Body of pancreas (tissue), 4 donors: ENCODE measurements at regions not wholly inside any gene's neighbourhood (a gene's known extent, or its start where the extent isn't known, plus 50 kb on each side); places are given as distances from the start of the nearest gene placed in this dataset.

Source experiments
- POLR2A ChIP-seq, 3 donors: fragments of 450-650 bp; IDR thresholded peaks; one replicate each; pipeline ENCODE4 v1.6.1; 2016; ENCODE audit warnings: antibody characterized with exemption in 3 of 3, mild to moderate bottlenecking in 2 of 3
- TF ChIP-seq, protein P1 (sequence below), 7 experiments: fragments of 450-650 bp in 4 of 7; fragments of 200-600 bp in 3 of 7; sonication (generic) in 3 of 7; IDR thresholded peaks; one replicate each; pipeline ENCODE4 v1.5.1; 2016 to 2019; ENCODE audit warnings: antibody characterized with exemption in 7 of 7

DNA sequence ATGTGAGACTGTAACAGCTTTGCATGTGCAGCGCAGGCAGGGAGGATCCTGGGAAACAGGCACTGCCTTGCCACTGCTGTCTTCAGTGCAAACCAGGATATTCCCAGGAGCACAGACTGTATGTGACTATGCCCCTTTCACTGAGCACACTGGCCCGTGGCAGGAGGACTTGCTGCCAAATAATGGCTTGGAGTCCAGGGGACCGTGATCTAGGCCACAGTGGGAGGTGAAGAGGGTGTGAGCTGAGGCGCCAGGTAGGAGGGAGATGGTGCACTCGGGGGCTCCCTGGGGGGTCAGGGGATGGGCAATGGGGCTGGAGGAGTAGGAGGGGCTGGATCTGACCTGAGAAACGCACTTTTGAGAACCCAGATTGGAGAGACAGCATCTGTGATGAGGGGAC, 193.4 kb upstream of the ZNF32 start:
- no peak for TF ChIP-seq POLR2A (IDR thresholded peaks at IDR 0.05)
- TF ChIP-seq, protein P1, sequence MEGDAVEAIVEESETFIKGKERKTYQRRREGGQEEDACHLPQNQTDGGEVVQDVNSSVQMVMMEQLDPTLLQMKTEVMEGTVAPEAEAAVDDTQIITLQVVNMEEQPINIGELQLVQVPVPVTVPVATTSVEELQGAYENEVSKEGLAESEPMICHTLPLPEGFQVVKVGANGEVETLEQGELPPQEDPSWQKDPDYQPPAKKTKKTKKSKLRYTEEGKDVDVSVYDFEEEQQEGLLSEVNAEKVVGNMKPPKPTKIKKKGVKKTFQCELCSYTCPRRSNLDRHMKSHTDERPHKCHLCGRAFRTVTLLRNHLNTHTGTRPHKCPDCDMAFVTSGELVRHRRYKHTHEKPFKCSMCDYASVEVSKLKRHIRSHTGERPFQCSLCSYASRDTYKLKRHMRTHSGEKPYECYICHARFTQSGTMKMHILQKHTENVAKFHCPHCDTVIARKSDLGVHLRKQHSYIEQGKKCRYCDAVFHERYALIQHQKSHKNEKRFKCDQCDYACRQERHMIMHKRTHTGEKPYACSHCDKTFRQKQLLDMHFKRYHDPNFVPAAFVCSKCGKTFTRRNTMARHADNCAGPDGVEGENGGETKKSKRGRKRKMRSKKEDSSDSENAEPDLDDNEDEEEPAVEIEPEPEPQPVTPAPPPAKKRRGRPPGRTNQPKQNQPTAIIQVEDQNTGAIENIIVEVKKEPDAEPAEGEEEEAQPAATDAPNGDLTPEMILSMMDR (IDR thresholded peaks at IDR 0.05), result no peak
